Body of pancreas (tissue), 4 donors: ENCODE measurements at regions not wholly inside any gene's neighbourhood (a gene's known extent, or its start where the extent isn't known, plus 50 kb on each side); places are given as distances from the start of the nearest gene placed in this dataset.
"Not testable (repeated sequence)": the region's sequence is repeated elsewhere in the genome, so short reads cannot be mapped to it uniquely, and the experiment has no call there.

ENCODE experiments used
- ATAC-seq: fragments of 150-250 bp; one replicate; pipeline ENCODE4 v1.9.1; 2016
- DNase-seq, 4 donors: peaks; one replicate each; pipeline ENCODE4 v3.0.0-alpha.2; 2019
- H3K27ac ChIP-seq, 4 donors: fragments of 200-600 bp; sonication (generic); 1 replicate in 3 of 4; 2 replicates in 1 of 4; pipeline versions ENCODE4 v1.5.1 to v1.6.1; 2016 to 2019; ENCODE audit warnings: mild to moderate bottlenecking in 1 of 4, mixed read lengths in 1 of 4, moderate library complexity in 1 of 4
- H3K27me3 ChIP-seq, 2 donors: fragments of 200-600 bp; sonication (generic); one replicate each; pipeline ENCODE4 v1.6.0; 2016; ENCODE audit warnings: mild to moderate bottlenecking in 1 of 2
- H3K36me3 ChIP-seq, 2 donors: fragments of 200-600 bp; sonication (generic); replicated peaks in 1 of 2; 2 replicates each; pipeline ENCODE4 v1.5.1; 2016; ENCODE audit warnings: low read depth in 2 of 2; ENCODE audit not compliant: insufficient read depth in 1 of 2
- H3K4me1 ChIP-seq: fragments of 200-600 bp; sonication (generic); one replicate; pipeline ENCODE4 v1.6.0; 2016
- H3K4me3 ChIP-seq, 2 donors: fragments of 200-600 bp; sonication (generic); 1 replicate in 1 of 2; 2 replicates in 1 of 2; pipeline ENCODE4 v1.5.1; 2016 to 2019
- H3K9me3 ChIP-seq, 3 donors: fragments of 200-600 bp; sonication (generic); 1 replicate in 2 of 3; 2 replicates in 1 of 3; pipeline ENCODE4 v1.5.1; 2016
- POLR2A ChIP-seq, 3 donors: fragments of 450-650 bp; IDR thresholded peaks; one replicate each; pipeline ENCODE4 v1.6.1; 2016; ENCODE audit warnings: antibody characterized with exemption in 3 of 3, mild to moderate bottlenecking in 2 of 3
- WGBS, 2 donors: methylation state at CpG; one replicate each; pipeline ENCODE4 v1.1.5; 2017; 5-methylcytosine and 5-hydroxymethylcytosine counted together
- intact Hi-C: fragments of 100-400 bp; cut with DNase I; formaldehyde crosslinking; loops from one replicate; pipeline ENCODE4 v1.15.1; 2023
- TF ChIP-seq, protein P1 (sequence below), 7 experiments: fragments of 450-650 bp in 4 of 7; fragments of 200-600 bp in 3 of 7; sonication (generic) in 3 of 7; IDR thresholded peaks; one replicate each; pipeline ENCODE4 v1.5.1; 2016 to 2019; ENCODE audit warnings: antibody characterized with exemption in 7 of 7

DNA sequence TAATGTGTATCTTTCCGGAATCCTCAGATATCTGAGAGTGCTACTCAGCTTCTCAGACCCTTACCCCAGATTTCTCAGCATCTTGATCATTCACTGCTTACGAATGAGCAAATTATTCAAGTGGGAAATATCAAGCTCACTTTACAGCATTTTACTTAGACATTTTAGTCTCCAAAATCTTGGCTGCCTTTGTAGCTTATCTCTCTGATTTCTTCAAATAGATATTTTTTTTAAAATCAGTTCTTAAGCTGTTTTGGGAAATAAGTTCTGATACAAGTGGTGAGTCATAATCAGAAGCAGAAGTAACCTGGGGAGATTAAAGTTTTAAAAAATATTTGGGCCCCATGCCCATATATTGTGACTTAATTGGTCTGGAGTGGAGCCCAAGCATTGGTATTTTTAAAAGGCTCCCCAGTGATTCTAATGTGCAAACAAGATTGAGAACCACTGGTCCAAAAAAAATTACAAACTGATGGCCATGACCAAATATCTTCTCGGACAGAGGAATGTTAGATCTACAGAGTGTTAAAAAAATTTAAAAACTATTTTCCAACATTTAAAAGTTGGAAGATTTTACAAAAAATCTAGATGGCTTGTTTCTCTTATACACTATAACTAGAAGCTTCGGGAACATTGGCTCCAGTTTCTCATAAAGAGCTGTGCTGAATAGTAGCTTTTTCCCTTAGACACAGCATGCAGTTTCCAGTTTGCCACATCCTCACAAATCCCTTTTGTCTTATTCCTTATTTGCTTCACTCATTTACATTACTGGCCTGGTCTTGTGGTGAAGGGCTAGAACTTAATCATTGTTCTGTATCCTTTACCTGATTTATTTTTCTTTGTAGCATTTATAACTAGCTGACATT lies 87.8 kb upstream of the BMAL1 start:
- Histone ChIP-seq H3K27ac (no peak overlapping the region), H3K4me3 (no peak overlapping the region), H3K4me1 (no peaks in the 10 kb centered on the region), H3K9me3 (no peaks in the 10 kb centered on the region), H3K27me3 (no peaks in the 10 kb centered on the region), H3K36me3 (no peaks in the 10 kb centered on the region)
- DNase-seq (no peak), ATAC-seq (no peak)
- WGBS, 2 donors = 70 to 71% methylated on average over 4 of the region's 4 CpGs
- TF ChIP-seq, protein P1, sequence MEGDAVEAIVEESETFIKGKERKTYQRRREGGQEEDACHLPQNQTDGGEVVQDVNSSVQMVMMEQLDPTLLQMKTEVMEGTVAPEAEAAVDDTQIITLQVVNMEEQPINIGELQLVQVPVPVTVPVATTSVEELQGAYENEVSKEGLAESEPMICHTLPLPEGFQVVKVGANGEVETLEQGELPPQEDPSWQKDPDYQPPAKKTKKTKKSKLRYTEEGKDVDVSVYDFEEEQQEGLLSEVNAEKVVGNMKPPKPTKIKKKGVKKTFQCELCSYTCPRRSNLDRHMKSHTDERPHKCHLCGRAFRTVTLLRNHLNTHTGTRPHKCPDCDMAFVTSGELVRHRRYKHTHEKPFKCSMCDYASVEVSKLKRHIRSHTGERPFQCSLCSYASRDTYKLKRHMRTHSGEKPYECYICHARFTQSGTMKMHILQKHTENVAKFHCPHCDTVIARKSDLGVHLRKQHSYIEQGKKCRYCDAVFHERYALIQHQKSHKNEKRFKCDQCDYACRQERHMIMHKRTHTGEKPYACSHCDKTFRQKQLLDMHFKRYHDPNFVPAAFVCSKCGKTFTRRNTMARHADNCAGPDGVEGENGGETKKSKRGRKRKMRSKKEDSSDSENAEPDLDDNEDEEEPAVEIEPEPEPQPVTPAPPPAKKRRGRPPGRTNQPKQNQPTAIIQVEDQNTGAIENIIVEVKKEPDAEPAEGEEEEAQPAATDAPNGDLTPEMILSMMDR (IDR thresholded peaks at IDR 0.05) = no peak
- TF ChIP-seq POLR2A (IDR thresholded peaks at IDR 0.05) = no peak
- intact Hi-C loops = no loop called here

DNA sequence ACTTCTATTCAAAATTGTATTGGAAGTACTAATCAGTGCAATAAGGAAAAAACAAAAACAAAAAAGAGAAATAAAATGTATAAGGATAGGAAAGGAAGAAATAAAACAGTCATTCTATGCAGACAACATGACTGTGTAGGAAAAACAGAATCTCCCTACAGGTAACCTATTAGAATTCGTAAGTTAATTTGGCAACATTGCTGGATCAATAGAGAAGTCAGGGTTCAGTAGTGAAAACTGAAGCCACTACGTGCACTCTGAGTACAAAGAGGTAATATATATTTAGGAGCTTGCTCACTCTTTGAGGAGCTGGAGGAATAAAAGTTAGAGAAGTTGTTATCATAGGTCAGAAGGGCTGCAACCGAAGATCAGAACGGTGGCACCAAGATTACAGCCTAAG lies 84.0 kb upstream of the BMAL1 start:
- 60 to 69% methylated on average over 4 of the region's 4 CpGs for WGBS, 2 donors

DNA sequence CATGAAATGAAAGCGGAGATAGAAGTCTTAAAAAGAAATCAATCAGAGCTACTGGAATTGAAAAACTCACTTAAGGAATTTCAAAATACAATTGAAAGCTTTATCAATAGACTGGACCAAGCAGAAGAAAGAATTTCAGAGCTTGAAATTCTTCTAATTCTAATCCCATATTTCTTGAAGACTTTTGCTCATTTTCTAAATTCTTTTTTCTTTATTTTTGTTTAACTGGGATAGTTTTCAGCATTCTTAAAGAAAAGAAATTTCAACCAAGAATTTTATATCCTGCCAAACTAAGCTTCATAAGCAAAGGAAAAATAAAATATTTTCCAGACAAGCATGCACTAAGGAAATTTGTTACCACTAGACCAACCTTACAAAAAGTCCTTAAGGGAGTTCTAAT lies 80.2 kb upstream of the BMAL1 start:
- H3K4me3 ChIP-seq, H3K36me3 ChIP-seq, H3K27me3 ChIP-seq, H3K27ac ChIP-seq, ATAC-seq, H3K4me1 ChIP-seq, intact Hi-C loops, H3K9me3 ChIP-seq, DNase-seq: not testable (repeated sequence)
- WGBS, 2 donors = 0% methylated on average over 1 of the region's 1 CpG

More for the DNA sequence above, 84.0 kb upstream of the BMAL1 start:
- intact Hi-C loops = no loop called here
- Histone ChIP-seq H3K36me3 (no peaks in the 10 kb centered on the region), H3K4me1 (no peaks in the 10 kb centered on the region), H3K9me3 (no peaks in the 10 kb centered on the region), H3K27ac (no peak overlapping the region), H3K27me3 (no peaks in the 10 kb centered on the region), H3K4me3 (no peak overlapping the region)
- DNase-seq (no peak), ATAC-seq (no peak)
- TF ChIP-seq, protein P1 (IDR thresholded peaks at IDR 0.05) = no peak
- TF ChIP-seq POLR2A (IDR thresholded peaks at IDR 0.05) = no peak

DNA sequence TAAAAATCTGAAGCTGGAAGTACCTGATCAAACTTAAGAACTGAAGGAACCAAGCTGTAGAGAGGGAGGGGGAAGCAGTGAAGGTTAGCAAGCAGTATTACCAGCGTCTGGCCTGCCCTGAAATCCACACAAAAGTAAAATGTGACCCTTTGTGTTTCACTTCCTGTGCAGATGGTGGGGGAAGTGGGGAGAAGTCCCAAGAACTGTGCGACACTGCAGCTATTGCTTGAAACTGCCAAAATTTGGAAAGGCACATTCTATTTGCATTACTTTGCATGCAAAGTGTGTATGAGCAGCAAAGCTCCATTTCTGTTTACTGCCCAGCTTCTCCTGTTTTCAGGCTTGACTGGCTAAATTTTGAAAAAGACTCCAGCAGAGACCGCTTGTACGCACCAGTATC lies 72.1 kb upstream of the BMAL1 start:
- TF ChIP-seq, protein P1 (IDR thresholded peaks at IDR 0.05) = no peak
- TF ChIP-seq POLR2A (IDR thresholded peaks at IDR 0.05) = no peak
- intact Hi-C loops = no loop called here
- WGBS, 2 donors = 71 to 72% methylated on average over 3 to 4 of the region's 4 CpGs
- Histone ChIP-seq H3K27me3 (no peaks in the 10 kb centered on the region), H3K27ac (no peak overlapping the region), H3K9me3 (no peaks in the 10 kb centered on the region), H3K4me1 (no peaks in the 10 kb centered on the region), H3K4me3 (no peak overlapping the region), H3K36me3 (no peaks in the 10 kb centered on the region)
- ATAC-seq = no peak
- no peak for DNase-seq

DNA sequence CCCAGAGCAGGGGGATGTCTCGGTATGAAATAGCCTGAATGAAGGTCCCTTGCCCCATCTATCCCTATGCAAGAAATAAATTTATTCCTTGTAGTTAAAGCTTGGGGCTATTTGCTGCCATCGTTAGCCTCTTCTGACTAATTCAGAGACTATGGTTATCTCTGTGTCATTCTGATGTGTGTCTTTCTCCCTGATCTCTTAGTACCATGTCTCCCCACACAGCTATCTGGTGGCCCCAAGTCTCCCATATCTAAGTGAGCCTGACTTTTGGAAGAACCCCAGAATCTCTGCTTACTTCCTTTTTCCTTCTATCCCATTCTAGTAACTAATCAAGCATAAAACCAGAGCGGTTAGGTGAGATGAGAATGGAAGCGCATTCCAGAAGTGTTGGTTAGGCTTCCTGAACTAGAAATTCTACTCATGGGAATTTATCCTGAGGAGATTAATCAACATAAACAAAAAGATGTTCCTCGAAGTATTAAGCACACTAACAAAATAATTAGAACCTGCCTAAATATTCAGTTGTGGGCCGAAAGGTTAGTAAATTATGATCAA lies 71.4 kb upstream of the BMAL1 start:
- Histone ChIP-seq H3K4me1 (no peaks in the 10 kb centered on the region), H3K27ac (no peak overlapping the region), H3K27me3 (no peaks in the 10 kb centered on the region), H3K36me3 (no peaks in the 10 kb centered on the region), H3K4me3 (no peak overlapping the region), H3K9me3 (no peaks in the 10 kb centered on the region)
- DNase-seq (no peak), ATAC-seq (no peak)
- intact Hi-C loops = no loop called here
- WGBS, 2 donors = 54% methylated on average over 6 of the region's 6 CpGs
- TF ChIP-seq, protein P1 (IDR thresholded peaks at IDR 0.05) = no peak
- no peak for TF ChIP-seq POLR2A (IDR thresholded peaks at IDR 0.05)
